Stromal cell of bone marrow (primary cell): ENCODE measurements at regions not wholly inside any gene's neighbourhood (a gene's known extent, or its start where the extent isn't known, plus 50 kb on each side); places are given as distances from the start of the nearest gene placed in this dataset.
"Not testable (repeated sequence)": the region's sequence is repeated elsewhere in the genome, so short reads cannot be mapped to it uniquely, and the experiment has no call there.

Experiments used
- DNase-seq: peaks from one replicate; pipeline ENCODE4 v3.0.0-alpha.2; 2012; ENCODE audit warnings: low read depth

DNA sequence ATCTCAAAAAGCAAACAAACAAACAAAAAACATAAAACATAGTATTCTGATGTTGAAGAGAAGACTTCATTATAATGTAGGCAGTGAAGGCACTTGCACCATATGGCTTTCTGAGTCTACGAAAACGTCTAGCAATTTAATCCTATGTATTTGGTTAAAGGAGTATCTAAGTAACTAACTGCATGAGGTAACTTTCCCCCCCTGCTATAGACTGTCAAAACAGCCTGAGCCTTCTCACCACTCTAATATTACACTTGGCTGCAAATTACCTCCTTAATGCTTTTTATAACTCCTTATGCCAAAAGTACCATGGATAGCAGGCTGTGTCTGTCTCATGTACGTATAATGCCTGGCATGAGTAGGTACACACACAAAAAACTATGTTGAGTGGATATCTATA lies 607.6 kb upstream of the FLRT2 start:
- no peak for DNase-seq

DNA sequence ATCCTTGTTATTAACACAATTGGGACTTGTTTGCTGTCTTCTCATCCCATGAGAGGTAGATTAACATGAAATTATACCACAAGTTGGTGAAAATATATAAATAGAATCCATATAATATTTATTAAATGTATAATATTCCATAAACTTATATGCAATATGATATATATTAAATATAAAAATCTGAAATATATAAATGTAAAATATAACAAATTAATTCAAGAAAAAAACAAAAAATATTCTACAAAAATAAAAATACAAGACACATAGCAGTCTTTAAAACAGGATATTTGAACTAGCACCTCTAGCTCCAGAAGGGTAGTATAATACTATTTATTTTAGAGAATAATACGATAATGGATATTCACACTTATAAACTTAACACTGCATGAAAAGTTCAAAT lies 603.3 kb upstream of the FLRT2 start:
- DNase-seq = no peak

DNA sequence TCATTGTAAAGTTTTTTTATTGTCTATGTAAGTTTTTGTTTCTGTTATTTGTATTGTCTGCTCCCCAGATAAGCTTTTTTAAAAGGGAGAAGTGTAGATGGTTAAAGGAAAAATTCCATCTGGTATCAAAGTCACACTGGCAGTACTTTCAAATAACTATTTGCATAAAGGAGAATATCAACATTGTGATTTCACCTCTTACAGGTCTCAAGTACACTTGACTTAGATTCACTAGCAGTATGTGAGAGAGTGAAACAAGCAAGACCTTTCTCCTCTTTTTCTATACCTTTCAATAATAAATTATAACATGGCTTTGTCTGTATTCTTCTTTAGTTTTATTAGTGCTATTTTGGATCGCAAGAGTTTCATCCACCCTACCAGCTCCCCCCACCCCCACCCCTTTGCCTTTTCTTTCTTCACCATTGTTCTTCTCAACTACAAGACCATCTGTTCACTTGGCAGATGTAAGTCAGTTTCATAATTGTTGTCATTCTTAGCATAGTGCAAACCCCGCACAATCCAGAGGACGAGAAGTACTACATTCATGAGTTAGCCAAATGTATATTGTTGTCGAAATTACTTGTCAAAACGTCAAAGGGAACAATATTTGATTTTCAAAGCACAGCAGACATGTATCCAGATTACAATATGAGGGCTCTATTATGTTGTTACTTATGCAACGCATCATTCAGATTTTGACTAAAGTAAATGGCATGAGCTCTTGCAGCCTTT lies 602.7 kb upstream of the FLRT2 start:
- no peak for DNase-seq

DNA sequence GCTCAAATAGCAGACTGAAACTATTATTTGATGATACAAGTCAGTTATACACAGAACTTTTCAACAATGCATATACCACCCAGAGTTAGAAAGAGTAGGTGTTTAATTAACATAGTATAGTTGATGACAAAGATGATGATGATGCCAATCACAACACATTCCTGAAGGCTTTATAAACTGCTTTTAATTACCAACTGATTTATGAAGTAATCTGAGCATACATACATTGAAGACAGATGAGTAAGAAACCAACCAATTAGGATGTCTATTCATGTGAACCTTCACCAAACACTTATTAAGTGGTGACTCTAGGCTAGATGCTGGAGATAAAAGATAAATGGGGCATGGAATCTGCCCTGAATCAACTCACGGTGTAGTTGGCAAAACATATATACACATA lies 600.9 kb upstream of the FLRT2 start:
- no peak for DNase-seq

DNA sequence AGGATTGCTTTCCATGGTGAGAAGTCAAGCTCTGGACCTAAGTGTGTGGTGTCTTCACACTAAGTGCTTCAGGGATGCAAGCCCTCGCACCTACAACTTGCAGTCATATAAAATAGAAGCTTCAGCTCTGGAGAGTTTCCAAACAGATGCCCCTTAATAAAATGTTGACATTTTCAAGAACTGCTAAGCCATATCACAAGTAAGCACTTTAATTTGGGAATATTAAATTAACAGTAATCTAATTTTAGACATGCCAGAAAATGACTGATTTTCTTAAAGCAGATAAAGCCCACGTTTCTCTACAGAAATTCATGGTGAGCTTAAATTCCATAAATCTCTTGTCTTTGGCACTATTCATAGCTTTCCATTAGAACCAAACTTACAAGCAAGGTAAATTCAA lies 600.1 kb upstream of the FLRT2 start:
- DNase-seq = no peak

DNA sequence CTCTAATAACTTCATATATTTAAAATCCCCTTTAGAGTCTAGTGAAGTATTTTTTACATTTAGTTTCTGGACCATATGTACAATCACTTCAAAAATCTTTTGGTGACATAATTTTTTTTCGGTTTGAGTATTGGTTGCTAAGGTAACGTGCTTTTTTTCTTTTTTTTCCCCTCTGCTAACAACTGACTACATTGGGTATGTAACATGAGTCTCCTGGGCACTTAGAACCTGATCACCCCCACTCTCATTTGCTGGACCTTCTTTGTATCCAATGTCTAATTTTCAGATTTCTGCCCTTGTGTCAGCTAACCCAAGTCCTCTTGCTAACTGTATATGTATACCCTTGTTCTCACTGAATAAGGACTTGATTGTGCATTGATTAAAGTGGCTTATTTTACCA lies 592.9 kb upstream of the FLRT2 start:
- no peak for DNase-seq

DNA sequence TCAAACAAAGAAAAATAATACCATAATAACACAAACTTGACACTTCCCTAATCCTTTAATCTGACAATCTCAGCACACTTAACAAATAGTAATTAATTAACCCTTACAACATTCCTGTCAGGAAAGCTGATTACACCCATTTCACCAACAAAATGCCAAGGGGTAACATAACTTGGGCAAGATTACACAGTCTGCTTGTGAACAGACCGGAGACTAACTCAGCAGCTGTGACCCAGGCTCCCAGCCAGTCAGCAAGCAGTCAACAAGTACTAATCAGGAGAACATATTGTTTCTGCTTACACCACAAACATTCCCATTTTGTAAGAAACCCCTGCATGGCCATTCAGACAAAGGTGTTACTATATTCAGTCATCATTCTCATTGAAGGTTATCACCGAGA lies 592.5 kb upstream of the FLRT2 start:
- DNase-seq = no peak

DNA sequence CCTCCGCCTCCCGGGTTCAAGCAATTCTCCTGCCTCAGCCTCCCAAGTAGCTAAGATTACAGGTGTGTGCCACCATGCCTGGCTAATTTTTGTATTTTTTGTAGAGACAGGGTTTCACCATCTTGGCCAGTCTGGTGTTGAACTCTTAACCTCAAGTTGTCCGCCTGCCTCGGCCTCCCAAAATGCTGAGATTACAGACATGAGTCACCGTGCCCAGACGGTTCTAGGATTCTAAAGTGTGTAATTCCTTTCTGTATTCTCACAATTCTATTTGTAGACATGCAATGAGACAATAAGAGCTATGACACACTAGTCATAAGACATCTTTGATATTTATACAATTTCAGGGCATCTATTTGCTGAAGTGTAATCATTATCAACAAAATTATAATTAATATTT lies 585.0 kb upstream of the FLRT2 start:
- not testable (repeated sequence) for DNase-seq

DNA sequence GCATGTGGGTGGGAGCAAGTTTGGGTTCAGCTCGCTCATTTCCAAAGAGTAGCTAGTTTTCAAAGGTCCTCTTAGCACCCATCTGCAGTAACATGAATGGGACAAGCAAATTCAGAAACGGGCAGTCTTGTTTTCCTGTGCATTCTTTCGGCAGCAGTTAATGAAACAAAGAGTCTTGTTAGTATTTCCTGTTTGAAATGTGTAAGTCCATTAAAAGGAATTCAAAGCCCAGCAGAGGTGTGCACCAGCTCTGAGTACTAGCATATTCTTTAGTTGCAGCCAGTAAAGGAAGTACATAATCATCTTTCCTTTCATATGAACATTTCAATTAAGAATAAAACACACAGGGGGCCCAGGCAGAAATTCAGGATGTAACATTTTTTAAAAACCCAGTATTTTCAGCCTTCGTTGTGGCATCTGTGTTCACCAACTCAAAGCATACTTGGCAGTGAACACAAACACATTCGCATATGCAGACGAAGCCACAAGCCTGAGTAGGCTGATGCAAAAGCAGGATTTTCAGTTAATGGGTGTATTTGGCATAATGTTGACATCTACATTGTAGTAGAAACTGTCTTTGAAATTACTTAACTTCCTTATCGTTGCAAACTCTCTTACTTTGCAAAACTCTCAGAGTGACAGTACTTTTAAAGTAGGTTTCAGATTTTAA lies 570.0 kb upstream of the FLRT2 start:
- no peak for DNase-seq

DNA sequence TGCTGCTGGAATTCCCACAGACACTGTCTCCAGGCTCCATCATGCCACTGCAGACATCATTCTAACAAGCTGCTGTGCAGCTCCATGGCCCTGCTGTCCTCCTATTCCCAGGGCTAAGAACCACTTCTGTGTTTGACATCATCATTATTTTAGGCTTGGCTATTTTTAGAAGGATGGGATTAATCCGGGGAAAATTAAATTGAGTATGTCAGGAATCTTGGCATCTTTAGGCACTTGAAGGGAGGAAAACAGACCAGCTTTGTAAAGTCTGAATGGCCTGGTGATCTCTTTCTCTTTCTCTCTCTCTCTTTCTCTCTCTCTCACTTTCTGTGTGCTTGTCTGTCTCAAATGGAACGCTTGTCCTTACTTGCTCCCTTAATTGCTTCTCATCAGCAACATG lies 568.3 kb upstream of the FLRT2 start:
- no peak for DNase-seq

DNA sequence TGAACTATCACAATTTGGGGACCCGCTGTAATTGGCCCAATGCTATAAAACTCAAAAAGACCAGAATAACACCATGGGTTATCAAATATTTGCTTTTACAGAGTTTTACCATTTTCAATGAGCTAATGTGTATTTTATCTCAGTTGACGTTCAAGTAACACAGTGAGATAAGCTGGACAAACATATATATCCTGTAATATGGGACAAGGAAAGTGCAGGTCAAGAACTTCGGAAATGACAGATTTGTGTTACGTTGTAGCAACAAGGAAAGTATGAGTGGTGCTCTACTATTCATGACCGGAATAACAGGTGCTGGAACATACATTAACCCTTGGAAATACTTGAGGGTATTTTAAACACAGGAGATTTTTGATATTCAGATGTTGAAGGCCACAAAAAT lies 566.4 kb upstream of the FLRT2 start:
- no peak for DNase-seq

DNA sequence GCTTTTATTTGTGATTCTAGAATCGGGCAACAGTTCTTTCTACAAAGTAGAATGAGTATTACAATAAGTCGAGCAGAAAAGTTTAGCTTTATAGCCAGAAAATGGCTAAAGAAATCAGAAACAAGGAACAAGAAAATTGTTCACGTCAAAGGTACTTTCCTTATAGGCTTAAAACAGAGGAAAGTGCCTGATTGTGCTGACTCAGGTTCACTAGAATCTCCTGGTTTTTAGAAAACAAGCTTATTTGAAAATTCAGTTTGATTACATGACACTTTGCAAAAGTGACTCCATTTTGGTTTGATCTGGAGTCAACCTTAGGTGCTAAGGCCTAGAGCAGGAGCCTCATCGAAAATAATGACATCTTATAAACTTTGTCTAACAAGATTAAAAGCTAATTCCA lies 564.7 kb upstream of the FLRT2 start:
- DNase-seq = no peak

DNA sequence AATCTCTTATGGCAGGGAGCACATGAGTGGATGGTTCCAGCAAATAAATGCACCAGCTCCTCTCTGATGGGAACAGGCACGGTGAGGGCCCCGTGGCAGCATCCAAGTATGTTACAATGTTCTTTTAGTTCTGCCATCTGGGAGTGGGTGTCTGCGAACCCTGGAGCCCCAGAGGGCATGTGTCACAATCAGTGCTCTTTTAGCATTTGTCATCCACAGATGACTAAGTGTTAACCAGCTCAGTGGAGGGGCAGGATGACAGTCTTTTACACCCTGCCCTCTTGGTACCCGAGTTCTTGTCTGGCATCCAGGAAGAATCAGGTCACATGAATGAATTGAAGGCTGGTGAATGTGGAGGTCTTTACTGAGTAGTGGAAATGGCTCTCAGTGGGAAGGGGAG lies 560.4 kb upstream of the FLRT2 start:
- no peak for DNase-seq

DNA sequence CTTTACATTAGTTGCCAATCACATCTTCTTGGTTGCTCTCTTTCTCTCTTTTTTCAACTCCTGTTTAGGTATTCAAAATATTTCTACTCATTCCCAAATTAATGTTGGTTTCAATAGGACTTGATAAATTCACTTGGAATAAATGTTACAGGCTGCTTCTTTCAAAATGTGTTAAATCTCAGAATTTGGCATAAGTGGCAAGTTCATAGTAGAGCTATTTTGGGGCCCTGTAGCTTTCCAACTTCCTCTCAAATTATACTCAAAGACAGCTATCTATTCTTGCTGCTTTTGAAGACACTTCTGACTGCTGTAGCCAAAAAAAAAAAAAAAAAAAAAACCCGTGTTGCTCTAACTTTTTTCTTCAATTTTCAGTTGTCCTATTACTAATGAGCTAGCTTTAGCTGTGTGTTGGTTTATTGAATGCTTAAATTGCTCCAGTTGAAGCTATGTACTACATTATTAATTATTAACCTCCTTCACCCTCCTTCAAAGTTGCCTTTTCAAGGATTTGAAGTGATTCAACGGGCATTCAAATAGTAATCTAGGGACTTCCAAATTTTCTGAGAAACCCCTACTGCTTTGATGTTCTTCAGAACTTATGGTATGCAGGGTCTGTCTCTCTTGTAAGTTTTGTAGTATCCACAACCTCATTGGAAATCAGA lies 554.6 kb upstream of the FLRT2 start:
- no peak for DNase-seq

DNA sequence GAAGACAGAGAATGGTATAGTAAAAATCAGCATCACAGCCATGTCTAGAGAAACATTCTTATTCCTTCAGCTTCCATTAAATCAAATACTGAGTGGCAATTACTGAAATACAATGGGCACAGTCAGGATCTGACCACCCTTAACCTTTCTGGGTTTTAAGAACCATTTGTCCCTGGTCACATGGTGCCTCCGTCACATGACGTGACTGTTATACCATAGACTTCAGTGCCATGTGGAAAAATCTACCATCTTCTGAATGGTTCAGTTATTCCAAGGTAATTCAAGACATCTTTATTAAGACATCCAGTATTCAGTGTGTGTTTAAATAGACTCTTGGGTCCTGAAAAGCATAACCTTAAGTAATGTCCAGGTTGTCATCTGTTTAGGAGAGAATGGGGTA lies 553.1 kb upstream of the FLRT2 start:
- DNase-seq = no peak

DNA sequence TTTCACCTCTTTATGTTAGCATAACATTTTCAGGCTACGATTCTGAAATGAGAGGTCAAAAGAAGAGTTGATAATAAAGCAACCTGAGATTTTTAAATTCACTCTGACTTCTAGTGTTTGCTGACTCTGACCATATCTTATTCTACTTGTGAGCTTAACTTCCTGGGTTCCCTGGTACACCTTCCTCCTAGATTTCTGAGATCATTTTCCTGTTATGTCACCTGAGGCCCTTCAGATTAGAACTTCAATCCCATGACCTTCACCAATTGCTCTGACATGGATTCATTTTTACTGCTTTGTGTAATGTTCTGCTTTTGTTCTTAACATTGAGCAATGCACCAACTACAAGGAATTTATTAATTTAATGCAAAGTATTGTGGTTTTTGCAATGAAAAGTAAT lies 542.9 kb upstream of the FLRT2 start:
- no peak for DNase-seq

DNA sequence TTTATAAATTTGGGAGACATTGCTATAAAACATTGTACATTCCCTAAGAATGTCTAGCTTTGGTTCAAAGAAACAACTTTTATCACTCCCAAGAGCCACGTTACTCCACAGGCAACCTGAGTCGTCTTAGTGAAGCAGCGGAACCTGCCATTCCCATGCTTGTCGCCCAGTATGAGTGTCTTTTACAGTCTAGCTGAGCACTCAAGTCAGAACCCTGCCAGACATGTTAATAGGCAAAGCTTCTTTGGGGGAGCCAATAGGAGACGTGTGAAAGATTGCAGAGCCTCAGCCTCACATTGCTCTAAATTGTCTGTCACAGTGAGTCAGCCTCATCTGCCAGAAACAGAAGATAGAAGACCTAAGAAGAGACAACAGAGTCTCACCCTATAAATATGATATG lies 541.6 kb upstream of the FLRT2 start:
- no peak for DNase-seq

DNA sequence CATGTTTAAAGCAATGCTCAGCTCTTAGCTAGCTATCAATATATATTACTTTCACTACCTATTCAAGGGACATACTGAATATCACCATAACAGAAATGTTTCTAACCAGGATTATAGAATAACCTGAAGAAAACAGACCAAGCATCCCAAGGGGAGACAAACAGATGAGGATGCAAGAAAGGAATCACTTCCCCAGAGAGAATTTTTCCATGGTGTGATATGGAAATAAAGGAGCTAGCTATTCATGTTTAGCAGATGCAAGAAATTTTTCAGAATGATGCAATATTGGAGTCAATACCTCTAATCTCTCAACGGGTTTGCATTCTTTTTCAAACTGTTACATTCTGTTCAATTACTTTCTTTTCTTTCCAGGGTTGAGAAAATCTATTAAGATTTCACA lies 538.9 kb upstream of the FLRT2 start:
- no peak for DNase-seq

DNA sequence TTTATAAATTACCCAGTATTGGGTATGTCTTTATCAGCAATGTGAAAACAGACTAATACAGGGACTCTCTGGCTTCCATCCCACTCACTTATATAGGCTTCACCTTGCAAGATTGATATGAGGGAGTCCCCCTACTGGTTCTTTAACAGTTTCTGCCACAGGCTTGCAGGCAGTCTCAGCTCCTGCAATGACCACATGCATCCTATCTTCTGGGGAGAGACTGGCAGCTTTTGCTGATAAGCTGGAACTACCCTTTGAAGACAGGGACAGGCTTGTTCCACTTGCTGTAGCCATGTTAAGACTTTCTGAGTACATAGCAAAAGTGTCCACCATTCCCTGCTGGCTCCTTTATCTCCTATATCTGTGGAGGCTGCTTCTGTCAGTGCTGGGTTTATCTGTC lies 531.7 kb upstream of the FLRT2 start:
- no peak for DNase-seq

DNA sequence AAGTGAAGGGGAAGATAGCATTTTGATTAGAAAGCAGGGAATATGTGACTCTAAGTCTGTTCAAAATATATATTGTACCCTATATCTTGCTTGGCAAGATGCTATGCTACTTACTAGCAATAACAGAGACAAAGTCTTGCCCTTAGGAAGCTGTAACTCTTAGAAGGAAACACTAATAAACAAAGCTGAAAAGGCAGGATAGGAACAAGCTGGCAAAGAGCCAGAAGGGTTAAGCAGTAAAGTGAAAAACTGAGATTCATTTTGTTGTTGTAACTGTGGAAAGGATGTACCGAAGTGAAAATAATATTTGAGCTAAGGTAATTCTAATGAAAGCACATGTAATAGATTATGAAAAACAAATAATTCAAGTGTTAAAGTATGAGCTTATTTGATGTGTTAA lies 527.1 kb upstream of the FLRT2 start:
- no peak for DNase-seq

DNA sequence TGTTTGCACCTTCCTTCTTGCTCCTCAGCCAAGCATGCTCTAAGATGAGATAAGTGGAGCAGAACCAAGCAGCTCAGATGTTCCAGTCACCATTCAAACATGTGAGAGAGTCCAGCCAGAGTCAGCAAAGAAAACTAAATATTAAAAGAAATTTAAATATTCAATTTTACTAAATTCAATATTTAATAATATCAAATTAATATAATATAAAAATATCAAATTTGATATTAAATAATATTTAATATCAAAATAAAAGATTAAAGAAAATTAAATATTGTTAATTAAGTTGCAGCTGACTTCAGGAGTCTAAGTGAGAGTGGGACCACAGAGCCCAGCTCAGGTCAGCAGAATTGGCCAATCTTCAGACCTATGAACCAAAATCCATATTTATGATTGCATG lies 526.1 kb upstream of the FLRT2 start:
- DNase-seq = no peak

DNA sequence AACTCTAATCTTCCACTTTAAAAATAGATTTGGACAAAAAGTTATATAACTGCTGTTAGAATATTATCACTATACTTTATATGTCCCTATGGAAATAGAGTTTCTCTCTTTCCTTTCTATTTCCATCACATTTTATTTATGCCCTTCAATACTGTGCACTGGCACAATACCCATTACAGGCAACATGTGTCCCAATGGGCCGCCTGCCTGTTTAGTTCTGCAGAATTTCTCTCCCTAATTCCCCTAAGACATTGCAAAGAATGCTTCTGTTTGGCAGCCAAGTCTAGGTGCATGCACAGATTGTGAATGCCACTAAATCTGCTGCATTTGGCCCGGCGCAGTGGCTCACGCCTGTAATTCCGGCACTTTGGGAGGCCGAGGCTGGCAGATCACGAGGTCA lies 520.4 kb upstream of the FLRT2 start:
- no peak for DNase-seq

DNA sequence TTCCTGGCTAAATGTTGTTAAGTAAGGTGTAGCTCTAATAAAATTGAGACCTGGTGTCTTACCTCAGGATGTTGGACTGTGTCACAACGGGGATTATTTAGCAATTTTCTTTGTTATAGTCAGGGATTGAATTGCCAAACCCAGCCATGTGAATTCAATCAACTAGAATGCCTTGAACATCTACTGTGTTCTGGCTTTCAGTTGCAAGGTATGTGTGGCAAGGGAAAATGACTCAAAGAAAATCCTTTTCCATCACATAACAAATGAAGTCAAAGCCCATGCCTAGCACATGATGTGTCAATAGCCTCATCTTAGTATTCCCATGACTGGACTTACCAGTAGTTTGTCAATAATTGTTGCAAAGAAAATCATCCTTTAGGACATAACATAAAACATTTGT lies 519.8 kb upstream of the FLRT2 start:
- DNase-seq = no peak

DNA sequence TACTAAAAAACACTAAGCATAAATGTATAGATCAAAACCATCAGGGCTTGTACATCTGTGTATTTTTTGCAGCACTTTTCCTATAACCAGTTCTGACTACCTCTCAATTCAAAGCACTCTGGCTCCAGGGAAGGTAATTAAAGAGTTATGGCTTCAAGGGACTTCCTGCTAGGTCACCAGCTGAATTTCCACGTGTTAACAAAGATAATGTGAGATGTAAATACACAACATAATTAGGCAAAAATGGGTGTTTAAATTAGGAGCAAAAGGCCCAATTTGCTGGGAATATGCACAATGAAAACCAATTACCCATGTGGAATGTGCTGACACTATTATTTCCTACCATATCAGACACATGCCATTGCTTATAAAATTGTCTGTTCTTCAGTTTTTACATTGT lies 513.4 kb upstream of the FLRT2 start:
- no peak for DNase-seq
